Ishikawa (cell line): ENCODE measurements at regions not wholly inside any gene's neighbourhood (a gene's known extent, or its start where the extent isn't known, plus 50 kb on each side); places are given as distances from the start of the nearest gene placed in this dataset.

Experiments
- CEBPB ChIP-seq: IDR thresholded peaks from 2 replicates; pipeline ENCODE4 v1.6.1; 2012
- CREB1 ChIP-seq: IDR thresholded peaks from 2 replicates; pipeline ENCODE4 v1.6.1; 2012; ENCODE audit warnings: low read depth
- EGR1 ChIP-seq: IDR thresholded peaks from 2 replicates; pipeline ENCODE4 v1.6.1; 2012
- EP300 ChIP-seq: IDR thresholded peaks from 2 replicates; pipeline ENCODE4 v1.6.1; 2012; ENCODE audit warnings: borderline replicate concordance
- FOXM1 ChIP-seq: IDR thresholded peaks from 2 replicates; pipeline ENCODE4 v1.6.1; 2012; ENCODE audit warnings: low read depth, borderline replicate concordance
- NFIC ChIP-seq: IDR thresholded peaks from 2 replicates; pipeline ENCODE4 v1.6.1; 2012
- RAD21 ChIP-seq: IDR thresholded peaks from 2 replicates; pipeline ENCODE4 v1.6.1; 2012; ENCODE audit warnings: low read depth
- TAF1 ChIP-seq: IDR thresholded peaks from 2 replicates; pipeline ENCODE4 v1.6.1; 2012; ENCODE audit warnings: low read depth, mild to moderate bottlenecking
- TCF12 ChIP-seq: IDR thresholded peaks from 2 replicates; pipeline ENCODE4 v1.6.1; 2012; ENCODE audit warnings: low read depth
- TEAD4 ChIP-seq: IDR thresholded peaks from 2 replicates; pipeline ENCODE4 v1.6.1; 2012
- USF1 ChIP-seq: IDR thresholded peaks from 2 replicates; pipeline ENCODE4 v1.6.1; 2012
- YY1 ChIP-seq: IDR thresholded peaks from 2 replicates; pipeline ENCODE4 v1.6.1; 2012; ENCODE audit warnings: low read depth
- ZBTB7A ChIP-seq: IDR thresholded peaks from 2 replicates; pipeline ENCODE4 v1.6.1; 2012; ENCODE audit warnings: low read depth
- TF ChIP-seq, protein P1 (sequence below): IDR thresholded peaks from 2 replicates; pipeline ENCODE4 v1.6.1; 2012; ENCODE audit warnings: low read depth, mild to moderate bottlenecking
- TF ChIP-seq, protein P2 (sequence below): IDR thresholded peaks from 2 replicates; pipeline ENCODE4 v1.6.1; 2012

DNA sequence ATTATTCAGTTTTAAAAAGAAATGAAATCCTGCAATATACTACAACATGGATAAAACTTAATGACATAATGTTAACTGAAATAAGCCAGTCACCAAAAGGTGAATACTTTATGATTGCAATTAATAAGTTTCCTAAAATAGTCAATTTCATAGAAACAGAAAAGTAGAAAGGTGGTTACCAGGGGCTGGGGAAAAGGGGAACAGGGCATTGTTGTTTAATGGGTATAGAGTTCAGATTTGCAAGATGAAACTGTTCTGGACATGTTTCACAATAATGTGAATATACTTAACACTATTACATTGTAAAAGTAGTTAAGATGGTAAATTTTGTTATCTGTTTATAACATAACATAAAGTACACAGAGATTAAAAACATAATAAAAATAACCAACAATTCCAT lies 550.9 kb downstream of the CCER1 start:
- TF ChIP-seq TAF1 = no peak
- TF ChIP-seq EP300 = no peak
- TF ChIP-seq TEAD4 = no peak
- no peak for TF ChIP-seq NFIC
- no peak for TF ChIP-seq RAD21
- no peak for TF ChIP-seq FOXM1
- TF ChIP-seq, protein P1, sequence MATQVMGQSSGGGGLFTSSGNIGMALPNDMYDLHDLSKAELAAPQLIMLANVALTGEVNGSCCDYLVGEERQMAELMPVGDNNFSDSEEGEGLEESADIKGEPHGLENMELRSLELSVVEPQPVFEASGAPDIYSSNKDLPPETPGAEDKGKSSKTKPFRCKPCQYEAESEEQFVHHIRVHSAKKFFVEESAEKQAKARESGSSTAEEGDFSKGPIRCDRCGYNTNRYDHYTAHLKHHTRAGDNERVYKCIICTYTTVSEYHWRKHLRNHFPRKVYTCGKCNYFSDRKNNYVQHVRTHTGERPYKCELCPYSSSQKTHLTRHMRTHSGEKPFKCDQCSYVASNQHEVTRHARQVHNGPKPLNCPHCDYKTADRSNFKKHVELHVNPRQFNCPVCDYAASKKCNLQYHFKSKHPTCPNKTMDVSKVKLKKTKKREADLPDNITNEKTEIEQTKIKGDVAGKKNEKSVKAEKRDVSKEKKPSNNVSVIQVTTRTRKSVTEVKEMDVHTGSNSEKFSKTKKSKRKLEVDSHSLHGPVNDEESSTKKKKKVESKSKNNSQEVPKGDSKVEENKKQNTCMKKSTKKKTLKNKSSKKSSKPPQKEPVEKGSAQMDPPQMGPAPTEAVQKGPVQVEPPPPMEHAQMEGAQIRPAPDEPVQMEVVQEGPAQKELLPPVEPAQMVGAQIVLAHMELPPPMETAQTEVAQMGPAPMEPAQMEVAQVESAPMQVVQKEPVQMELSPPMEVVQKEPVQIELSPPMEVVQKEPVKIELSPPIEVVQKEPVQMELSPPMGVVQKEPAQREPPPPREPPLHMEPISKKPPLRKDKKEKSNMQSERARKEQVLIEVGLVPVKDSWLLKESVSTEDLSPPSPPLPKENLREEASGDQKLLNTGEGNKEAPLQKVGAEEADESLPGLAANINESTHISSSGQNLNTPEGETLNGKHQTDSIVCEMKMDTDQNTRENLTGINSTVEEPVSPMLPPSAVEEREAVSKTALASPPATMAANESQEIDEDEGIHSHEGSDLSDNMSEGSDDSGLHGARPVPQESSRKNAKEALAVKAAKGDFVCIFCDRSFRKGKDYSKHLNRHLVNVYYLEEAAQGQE = no peak
- no peak for TF ChIP-seq CREB1
- TF ChIP-seq TCF12 = no peak
- no peak for TF ChIP-seq EGR1
- TF ChIP-seq CEBPB = no peak
- TF ChIP-seq, protein P2, sequence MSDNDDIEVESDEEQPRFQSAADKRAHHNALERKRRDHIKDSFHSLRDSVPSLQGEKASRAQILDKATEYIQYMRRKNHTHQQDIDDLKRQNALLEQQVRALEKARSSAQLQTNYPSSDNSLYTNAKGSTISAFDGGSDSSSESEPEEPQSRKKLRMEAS = no peak
- no peak for TF ChIP-seq USF1
- TF ChIP-seq ZBTB7A = no peak
- TF ChIP-seq YY1 = no peak

DNA sequence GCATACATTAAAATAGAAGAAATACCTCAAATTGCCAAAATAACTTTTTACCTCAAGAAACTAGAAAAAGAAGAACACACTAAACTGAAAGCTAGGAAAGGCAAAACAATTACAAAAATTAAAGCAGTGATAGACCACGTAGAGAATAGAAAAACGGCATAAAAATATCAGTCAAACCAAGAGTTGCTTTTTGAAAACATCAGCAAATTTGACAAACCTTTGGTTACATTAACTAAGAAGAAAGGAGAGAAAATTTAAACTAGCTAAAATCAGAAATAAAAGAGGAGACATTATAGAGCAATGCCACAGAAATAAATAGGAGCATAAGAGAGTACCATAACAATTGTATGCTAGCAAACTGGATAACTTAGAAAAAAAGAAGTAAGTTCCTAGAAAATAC lies 553.8 kb downstream of the CCER1 start:
- TF ChIP-seq YY1 (no peak), NFIC (no peak), EP300 (no peak), EGR1 (no peak), ZBTB7A (no peak), FOXM1 (no peak), RAD21 (no peak), TCF12 (no peak), CEBPB (no peak), TEAD4 (no peak), USF1 (no peak)
- TF ChIP-seq, protein P1 = no peak

DNA sequence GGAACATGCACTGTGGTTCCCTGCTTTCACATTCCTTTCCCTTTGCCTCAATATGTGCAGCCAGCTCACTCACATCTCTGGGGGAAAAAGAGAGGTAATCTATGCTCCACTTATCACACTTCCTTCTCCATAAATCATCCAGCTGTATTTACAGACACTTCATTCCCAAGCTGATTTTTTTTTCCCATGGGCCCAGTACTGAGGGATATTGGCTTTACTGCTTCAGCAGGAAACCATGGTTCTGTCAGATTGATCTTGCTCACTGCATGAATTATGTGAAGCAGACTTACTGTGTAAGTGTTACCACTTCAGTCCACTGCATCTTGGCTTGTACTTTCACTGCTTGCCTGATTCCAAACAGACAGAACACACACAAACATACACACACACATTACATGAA lies 555.6 kb downstream of the CCER1 start:
- TF ChIP-seq NFIC (no peak), TCF12 (no peak), CREB1 (no peak), CEBPB (no peak)
- TF ChIP-seq, protein P2 = no peak

GRCh38 chr12:90398285-90398836 lies 556.6 kb downstream of the CCER1 start:
- TF ChIP-seq TAF1 = no peak
- no peak for TF ChIP-seq EGR1
- no peak for TF ChIP-seq EP300
- no peak for TF ChIP-seq YY1
- TF ChIP-seq CEBPB = no peak
- no peak for TF ChIP-seq TEAD4
- TF ChIP-seq, protein P2 = no peak

DNA sequence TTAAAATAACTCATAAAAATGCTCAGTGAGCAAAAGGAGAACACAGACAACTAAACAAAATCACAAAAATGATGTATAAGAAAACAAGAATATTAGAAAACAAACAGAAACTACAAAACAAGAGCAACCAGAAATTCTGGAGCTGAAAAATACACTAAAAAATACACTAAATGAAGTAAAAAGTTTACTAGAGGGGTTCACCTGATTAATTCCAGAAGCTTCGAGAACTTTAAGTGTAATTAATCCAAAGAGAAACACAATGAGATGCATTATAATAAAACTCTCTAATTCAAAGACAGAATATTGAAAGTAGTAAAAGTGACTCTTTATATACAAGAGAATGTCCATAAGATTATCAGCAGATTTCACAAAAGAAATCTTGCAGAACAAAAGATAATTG lies 558.4 kb downstream of the CCER1 start:
- TF ChIP-seq CREB1 = no peak
- TF ChIP-seq USF1 = no peak
- TF ChIP-seq, protein P2 = no peak
- TF ChIP-seq EGR1 = no peak
- TF ChIP-seq TAF1 = no peak

DNA sequence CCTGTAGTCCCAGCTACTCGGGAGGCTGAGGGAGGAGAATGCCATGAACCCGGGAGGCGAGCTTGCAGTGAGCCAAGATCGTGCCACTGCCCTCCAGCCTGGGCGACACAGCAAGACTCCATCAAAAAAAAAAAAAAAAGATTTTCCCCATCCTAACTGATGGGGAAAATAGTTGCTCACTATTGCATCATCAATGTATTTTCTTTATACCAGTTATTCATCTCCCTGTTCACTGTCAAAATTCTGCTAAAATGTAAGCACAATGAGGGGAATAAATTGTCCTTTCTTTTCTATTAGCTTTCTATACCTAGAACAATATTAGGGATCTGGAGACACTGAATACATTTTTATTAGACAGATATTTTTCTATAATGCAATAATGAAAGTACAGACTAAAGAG lies 561.3 kb downstream of the CCER1 start:
- TF ChIP-seq TAF1 (no peak), EGR1 (no peak), CREB1 (no peak), ZBTB7A (no peak), FOXM1 (no peak)
- TF ChIP-seq, protein P1 = no peak
